HCT116 (cell line): ENCODE measurements at regions not wholly inside any gene's neighbourhood (a gene's known extent, or its start where the extent isn't known, plus 50 kb on each side); places are given as distances from the start of the nearest gene placed in this dataset.

Experiments
- ATAC-seq: fragments of 200-7000 bp; cut with Tn5 transposase; 2 replicates; pipeline ENCODE4 v1.9.1; 2020; ENCODE audit warnings: mild to moderate bottlenecking, moderate library complexity
- BruUV-seq: library from RNA; stranded (reverse); fragments of 400-500 nt; replicated peaks from 2 replicates; lab custom pipeline; 2021; lab: Mats Ljungman, UMichigan
- CTCF ChIA-PET: fragments of 300-600 bp; sonication (Branson Sonifier 250); formaldehyde crosslinking; loops from one replicate; lab custom pipeline; 2021; ENCODE audit warnings: antibody characterized with exemption; lab: Charles Lee
- POLR2A ChIA-PET: fragments of 300-600, 350-600 bp; sonication (Branson Sonifier 250); formaldehyde crosslinking; loops from one replicate; lab custom pipeline; 2021; ENCODE audit warnings: antibody characterized with exemption; lab: Charles Lee
- RAD21 ChIA-PET, 2 experiments: fragments of 300-600 bp; sonication (Branson Sonifier 250); formaldehyde crosslinking; loops; one replicate each; lab custom pipeline; 2023; ENCODE audit warnings: low total read pairs in 2 of 2; ENCODE audit not compliant: uncharacterized antibody in 2 of 2, unreplicated experiment in 2 of 2, low non-redundant PET in 1 of 2; lab: Charles Lee
- DNase-seq: peaks from one replicate; pipeline ENCODE4 v3.0.0-alpha.2; 2010; ENCODE audit warnings: low read depth, low spot score
- H2AFZ ChIP-seq: fragments of 200-600 bp; shearing (Covaris generic), sonication (generic); 2 replicates; pipeline ENCODE4 v1.6.1; 2017; ENCODE audit warnings: low read depth, mixed run types, mixed read lengths, antibody characterized with exemption, low read length; ENCODE audit not compliant: poor library complexity, severe bottlenecking
- H3K27ac ChIP-seq: 2 replicates; pipeline ENCODE4 v1.5.1; 2012; ENCODE audit warnings: low read depth, low read length
- H3K27me3 ChIP-seq: fragments of 200-600 bp; sonication (generic); 2 replicates; pipeline ENCODE4 v1.6.1; 2016; ENCODE audit warnings: mixed run types, low read length, mixed read lengths; ENCODE audit not compliant: insufficient read depth
- H3K36me3 ChIP-seq, 2 experiments: fragments of 200-500 bp in 1 of 2; fragments of 200-600 bp in 1 of 2; sonication (Bioruptor generic) in 1 of 2; sonication (generic) in 1 of 2; 2 replicates each; pipeline versions ENCODE4 v1.5.1 to v1.6.1; 2014 to 2016; ENCODE audit warnings: low read length in 2 of 2, inconsistent platforms in 1 of 2, mixed read lengths in 1 of 2, mixed run types in 1 of 2; ENCODE audit not compliant: insufficient read depth in 2 of 2, control insufficient read depth in 1 of 2
- H3K4me1 ChIP-seq, 2 experiments: fragments of 200-600 bp in 1 of 2; sonication (generic) in 1 of 2; 2 replicates each; pipeline versions ENCODE4 v1.5.1 to v1.6.1; 2012 to 2017; ENCODE audit warnings: low read length in 2 of 2, inconsistent platforms in 1 of 2, mild to moderate bottlenecking in 1 of 2, mixed read lengths in 1 of 2, mixed run types in 1 of 2, moderate library complexity in 1 of 2; ENCODE audit not compliant: insufficient read depth in 2 of 2, control insufficient read depth in 1 of 2
- H3K4me2 ChIP-seq: fragments of 200-600 bp; sonication (generic); 2 replicates; pipeline ENCODE4 v1.6.1; 2017; ENCODE audit warnings: mixed run types, low read length, mixed read lengths
- H3K4me3 ChIP-seq, 2 experiments: fragments of 200-600 bp in 1 of 2; sonication (generic) in 1 of 2; replicated peaks in 1 of 2; 2 replicates each; pipeline ENCODE4 v1.5.1; 2011 to 2016; ENCODE audit warnings: low read length in 2 of 2, control low read depth in 1 of 2, low read depth in 1 of 2, mild to moderate bottlenecking in 1 of 2, mixed read lengths in 1 of 2, mixed run types in 1 of 2
- H3K79me2 ChIP-seq: fragments of 200-600 bp; sonication (generic); 2 replicates; pipeline ENCODE4 v1.6.1; 2017; ENCODE audit warnings: mild to moderate bottlenecking, mixed run types, low read length, moderate library complexity, mixed read lengths; ENCODE audit not compliant: insufficient read depth
- H3K9ac ChIP-seq: fragments of 200-600 bp; sonication (generic); 2 replicates; pipeline ENCODE4 v1.6.1; 2016; ENCODE audit warnings: low read length, mixed read lengths
- H3K9me2 ChIP-seq: fragments of 200-600 bp; sonication (generic), shearing (Covaris generic); 2 replicates; pipeline ENCODE4 v1.6.1; 2017; ENCODE audit warnings: mixed run types, mild to moderate bottlenecking, moderate library complexity; ENCODE audit not compliant: insufficient read depth
- H3K9me3 ChIP-seq, 2 experiments: fragments of 200-500 bp in 1 of 2; fragments of 200-600 bp in 1 of 2; sonication (Bioruptor generic) in 1 of 2; sonication (generic) in 1 of 2; 2 replicates each; pipeline ENCODE4 v1.6.1; 2014 to 2017; ENCODE audit warnings: low read length in 2 of 2, mixed read lengths in 2 of 2, inconsistent platforms in 1 of 2, low read depth in 1 of 2, mild to moderate bottlenecking in 1 of 2, mixed run types in 1 of 2, moderate library complexity in 1 of 2; ENCODE audit not compliant: control insufficient read depth in 1 of 2, insufficient read depth in 1 of 2
- H4K20me1 ChIP-seq: fragments of 200-600 bp; sonication (generic), shearing (Covaris generic); 2 replicates; pipeline ENCODE4 v1.6.1; 2017; ENCODE audit warnings: mixed run types, mild to moderate bottlenecking, moderate library complexity; ENCODE audit not compliant: insufficient read depth
- CBX3 ChIP-seq: IDR thresholded peaks from 2 replicates; pipeline ENCODE4 v1.6.1; 2012; ENCODE audit warnings: low read depth
- CEBPB ChIP-seq: IDR thresholded peaks from 2 replicates; pipeline ENCODE4 v1.6.1; 2012; ENCODE audit warnings: low read depth
- EGR1 ChIP-seq: IDR thresholded peaks from 2 replicates; pipeline ENCODE4 v1.6.1; 2012; ENCODE audit warnings: low read depth
- ELF1 ChIP-seq: IDR thresholded peaks from 2 replicates; pipeline ENCODE4 v1.6.1; 2012; ENCODE audit warnings: low read depth, borderline replicate concordance
- EZH2 ChIP-seq: fragments of 200-600 bp; sonication (generic); IDR thresholded peaks from 2 replicates; pipeline ENCODE4 v1.6.1; 2017; ENCODE audit warnings: antibody characterized with exemption, mixed run types
- FOSL1 ChIP-seq: IDR thresholded peaks from 2 replicates; pipeline ENCODE4 v1.6.1; 2012; ENCODE audit warnings: low read depth
- POLR2A ChIP-seq: IDR thresholded peaks from 2 replicates; pipeline ENCODE4 v1.7.0; 2011; ENCODE audit warnings: borderline replicate concordance; ENCODE audit not compliant: insufficient read depth, insufficient read length; ENCODE audit errors: extremely low read depth
- POLR2AphosphoS5 ChIP-seq: IDR thresholded peaks from 2 replicates; pipeline ENCODE4 v1.6.1; 2011; ENCODE audit warnings: mild to moderate bottlenecking, low read depth, low read length, moderate library complexity
- RAD21 ChIP-seq: IDR thresholded peaks from 2 replicates; pipeline ENCODE4 v1.6.1; 2012; ENCODE audit warnings: low read depth, mild to moderate bottlenecking
- SIN3A ChIP-seq: IDR thresholded peaks from 2 replicates; pipeline ENCODE4 v1.6.1; 2012; ENCODE audit warnings: low read depth
- SRF ChIP-seq: IDR thresholded peaks from 2 replicates; pipeline ENCODE4 v1.6.1; 2012; ENCODE audit warnings: low read depth
- TCF7L2 ChIP-seq: IDR thresholded peaks from 2 replicates; pipeline ENCODE4 v1.7.0; 2011; ENCODE audit warnings: borderline replicate concordance, inconsistent platforms; ENCODE audit not compliant: insufficient read depth, insufficient read length; ENCODE audit errors: extremely low read depth
- ZFX ChIP-seq: fragments of 450-650 bp; IDR thresholded peaks from 2 replicates; pipeline ENCODE4 v1.6.1; 2017
- intact Hi-C: fragments of 100-400 bp; cut with micrococcal nuclease; formaldehyde crosslinking; loops from 2 replicates; pipeline ENCODE4 v1.10.0; 2022
- TF ChIP-seq, protein P1 (sequence below), 3 experiments: fragments of 200-600 bp in 1 of 3; sonication (generic) in 1 of 3; IDR thresholded peaks in 2 of 3; conservative IDR thresholded peaks in 1 of 3; 2 replicates each; pipeline ENCODE4 v1.5.1; 2012 to 2017; ENCODE audit warnings: low read depth in 2 of 3, low read length in 2 of 3, antibody characterized with exemption in 1 of 3, borderline replicate concordance in 1 of 3, control low read depth in 1 of 3, mild to moderate bottlenecking in 1 of 3, mixed read lengths in 1 of 3, mixed run types in 1 of 3, moderate library complexity in 1 of 3; ENCODE audit not compliant: insufficient read depth in 1 of 3
- TF ChIP-seq, protein P2 (sequence below): IDR thresholded peaks from 2 replicates; pipeline ENCODE4 v1.6.1; 2011; ENCODE audit warnings: mild to moderate bottlenecking, low read length, moderate library complexity; ENCODE audit not compliant: insufficient replicate concordance; ENCODE audit errors: extremely low read depth

DNA sequence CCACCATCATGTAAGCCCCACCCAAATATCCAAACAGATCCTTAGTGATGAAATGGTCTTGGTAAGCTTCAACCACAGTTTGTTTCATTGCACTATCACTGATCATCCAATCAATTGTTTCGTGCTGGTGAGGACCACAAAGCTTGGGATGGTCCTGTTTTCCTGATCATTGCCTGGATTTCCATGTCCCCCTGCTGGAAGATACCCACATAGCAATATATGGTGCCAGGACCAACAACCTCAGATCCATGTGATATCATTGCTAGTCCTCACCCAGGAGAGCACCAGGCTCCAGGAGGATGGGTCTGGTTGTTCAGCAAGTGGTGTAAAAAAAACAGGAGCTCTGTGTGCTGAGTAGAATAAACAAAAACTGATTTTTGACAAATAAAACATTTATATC, 206.5 kb upstream of the SH3BP4 start:
- Histone ChIP-seq H4K20me1 (no peaks in the 10 kb centered on the region), H3K27me3 (no peaks in the 10 kb centered on the region), H3K9ac (no peak overlapping the region), H3K4me2 (no peak overlapping the region), H3K9me2 (no peaks in the 10 kb centered on the region), H3K27ac (no peak overlapping the region), H3K79me2 (no peaks in the 10 kb centered on the region), H3K9me3 (no peaks in the 10 kb centered on the region), H3K4me1 (no peaks in the 10 kb centered on the region), H2AFZ (no peak overlapping the region), H3K4me3 (no peak overlapping the region), H3K36me3 (no peaks in the 10 kb centered on the region)
- no peak for TF ChIP-seq TCF7L2
- no peak for TF ChIP-seq FOSL1
- TF ChIP-seq, protein P1, sequence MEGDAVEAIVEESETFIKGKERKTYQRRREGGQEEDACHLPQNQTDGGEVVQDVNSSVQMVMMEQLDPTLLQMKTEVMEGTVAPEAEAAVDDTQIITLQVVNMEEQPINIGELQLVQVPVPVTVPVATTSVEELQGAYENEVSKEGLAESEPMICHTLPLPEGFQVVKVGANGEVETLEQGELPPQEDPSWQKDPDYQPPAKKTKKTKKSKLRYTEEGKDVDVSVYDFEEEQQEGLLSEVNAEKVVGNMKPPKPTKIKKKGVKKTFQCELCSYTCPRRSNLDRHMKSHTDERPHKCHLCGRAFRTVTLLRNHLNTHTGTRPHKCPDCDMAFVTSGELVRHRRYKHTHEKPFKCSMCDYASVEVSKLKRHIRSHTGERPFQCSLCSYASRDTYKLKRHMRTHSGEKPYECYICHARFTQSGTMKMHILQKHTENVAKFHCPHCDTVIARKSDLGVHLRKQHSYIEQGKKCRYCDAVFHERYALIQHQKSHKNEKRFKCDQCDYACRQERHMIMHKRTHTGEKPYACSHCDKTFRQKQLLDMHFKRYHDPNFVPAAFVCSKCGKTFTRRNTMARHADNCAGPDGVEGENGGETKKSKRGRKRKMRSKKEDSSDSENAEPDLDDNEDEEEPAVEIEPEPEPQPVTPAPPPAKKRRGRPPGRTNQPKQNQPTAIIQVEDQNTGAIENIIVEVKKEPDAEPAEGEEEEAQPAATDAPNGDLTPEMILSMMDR (IDR thresholded peaks at IDR 0.05 in 2 of 3, conservative IDR thresholded peaks at IDR 0.05 in 1 of 3; ENCODE audit: borderline replicate concordance in 1 of 3, insufficient read depth in 1 of 3, low read depth in 2 of 3, low read length in 2 of 3), result peak in 2 of 3 experiments; percentile 45 to 48; a peak in 4 of 6 replicates
- TF ChIP-seq CEBPB, result no peak
- no peak for TF ChIP-seq EGR1
- no peak for TF ChIP-seq SIN3A
- TF ChIP-seq EZH2, result no peak
- TF ChIP-seq ZFX, result no peak
- no peak for TF ChIP-seq SRF
- no peak for TF ChIP-seq CBX3
- no peak for TF ChIP-seq POLR2A
- TF ChIP-seq POLR2AphosphoS5, result no peak
- TF ChIP-seq ELF1, result no peak
- TF ChIP-seq, protein P2, sequence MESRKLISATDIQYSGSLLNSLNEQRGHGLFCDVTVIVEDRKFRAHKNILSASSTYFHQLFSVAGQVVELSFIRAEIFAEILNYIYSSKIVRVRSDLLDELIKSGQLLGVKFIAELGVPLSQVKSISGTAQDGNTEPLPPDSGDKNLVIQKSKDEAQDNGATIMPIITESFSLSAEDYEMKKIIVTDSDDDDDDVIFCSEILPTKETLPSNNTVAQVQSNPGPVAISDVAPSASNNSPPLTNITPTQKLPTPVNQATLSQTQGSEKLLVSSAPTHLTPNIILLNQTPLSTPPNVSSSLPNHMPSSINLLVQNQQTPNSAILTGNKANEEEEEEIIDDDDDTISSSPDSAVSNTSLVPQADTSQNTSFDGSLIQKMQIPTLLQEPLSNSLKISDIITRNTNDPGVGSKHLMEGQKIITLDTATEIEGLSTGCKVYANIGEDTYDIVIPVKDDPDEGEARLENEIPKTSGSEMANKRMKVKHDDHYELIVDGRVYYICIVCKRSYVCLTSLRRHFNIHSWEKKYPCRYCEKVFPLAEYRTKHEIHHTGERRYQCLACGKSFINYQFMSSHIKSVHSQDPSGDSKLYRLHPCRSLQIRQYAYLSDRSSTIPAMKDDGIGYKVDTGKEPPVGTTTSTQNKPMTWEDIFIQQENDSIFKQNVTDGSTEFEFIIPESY, result no peak
- peak; percentile 42 for TF ChIP-seq RAD21
- intact Hi-C loops, result loop anchor here (10.0 kb wide), 1 partner anchor 359 kb away; no protein-coding TSS in a partner anchor
- ChIA-PET CTCF (interaction anchor here (1.0 kb wide), 1 partner anchor 372 kb away, joined by 3 read pairs; no protein-coding TSS in a partner anchor), POLR2A (no interaction called here), RAD21 (no interaction called here)
- ATAC-seq (peak; percentile 58), DNase-seq (no peak)
- no TSS peak for BruUV-seq
